GM19452 (cell line): ENCODE measurements at regions not wholly inside any gene's neighbourhood (a gene's known extent, or its start where the extent isn't known, plus 50 kb on each side); places are given as distances from the start of the nearest gene placed in this dataset.

Experiments used
- ATAC-seq: cut with Tn5 transposase; IDR thresholded peaks from one replicate; pipeline ENCODE4 v1.9.1; 2021; ENCODE audit not compliant: unreplicated experiment

GRCh38 chr5:105963696-105964255 is 1707.0 kb downstream of the EFNA5 start:
- ATAC-seq = no peak

- ATAC-seq = no peak
These were observed 1709.2 kb downstream of the EFNA5 start for GRCh38 chr5:105961572-105961971.

- ATAC-seq = no peak
These were observed 1714.1 kb downstream of the EFNA5 start for GRCh38 chr5:105956456-105957196.

GRCh38 chr5:105954341-105954740 is 1716.4 kb downstream of the EFNA5 start:
- ATAC-seq = no peak

- no peak for ATAC-seq
These were observed 1717.1 kb downstream of the EFNA5 start for GRCh38 chr5:105953616-105954015.

- no peak for ATAC-seq
These were observed 1717.9 kb downstream of the EFNA5 start for GRCh38 chr5:105952875-105953274.

- ATAC-seq = no peak
These were observed 1723.3 kb downstream of the EFNA5 start for GRCh38 chr5:105947461-105947860.

- ATAC-seq = no peak
These were observed 1725.3 kb downstream of the EFNA5 start for GRCh38 chr5:105945203-105945972.

GRCh38 chr5:105940181-105940580 is 1730.6 kb downstream of the EFNA5 start:
- no peak for ATAC-seq

- ATAC-seq = no peak
These were observed 1736.6 kb downstream of the EFNA5 start for GRCh38 chr5:105934171-105934570.

GRCh38 chr5:105931881-105932421 is 1738.8 kb downstream of the EFNA5 start:
- no peak for ATAC-seq

- no peak for ATAC-seq
These were observed 1740.9 kb downstream of the EFNA5 start for GRCh38 chr5:105929858-105930257.

GRCh38 chr5:105924366-105924765 is 1746.4 kb downstream of the EFNA5 start:
- no peak for ATAC-seq

GRCh38 chr5:105922574-105922973 is 1748.2 kb downstream of the EFNA5 start:
- ATAC-seq = no peak

GRCh38 chr5:105922080-105922479 is 1748.7 kb downstream of the EFNA5 start:
- no peak for ATAC-seq

- ATAC-seq = no peak
These were observed 1753.5 kb downstream of the EFNA5 start for GRCh38 chr5:105917189-105917588.

GRCh38 chr5:105907016-105907415 is 1763.7 kb downstream of the EFNA5 start:
- ATAC-seq = no peak

GRCh38 chr5:105905392-105905791 is 1765.3 kb downstream of the EFNA5 start:
- ATAC-seq = no peak

- no peak for ATAC-seq
These were observed 1767.7 kb downstream of the EFNA5 start for GRCh38 chr5:105903069-105903468.

- ATAC-seq = no peak
These were observed 1771.0 kb downstream of the EFNA5 start for GRCh38 chr5:105899726-105900125.

GRCh38 chr5:105898183-105898582 is 1772.6 kb downstream of the EFNA5 start:
- ATAC-seq = no peak

- ATAC-seq = no peak
These were observed 1785.5 kb downstream of the EFNA5 start for GRCh38 chr5:105885266-105885665.
